Pons (tissue), 1 donor: ENCODE measurements at regions not wholly inside any gene's neighbourhood (a gene's known extent, or its start where the extent isn't known, plus 50 kb on each side); places are given as distances from the start of the nearest gene placed in this dataset.
"Not testable (repeated sequence)": the region's sequence is repeated elsewhere in the genome, so short reads cannot be mapped to it uniquely, and the experiment has no call there.

ENCODE experiments used
- DNase-seq: peaks from one replicate; pipeline ENCODE4 v3.0.0-alpha.2; 2016; ENCODE audit warnings: low spot score

GRCh38 chr12:46572644-46573346 lies 200.2 kb upstream of the SLC38A2 start:
- no peak for DNase-seq

- no peak for DNase-seq
Measured at GRCh38 chr12:46571608-46572007, 199.0 kb upstream of the SLC38A2 start.

GRCh38 chr12:46569826-46570439 lies 197.4 kb upstream of the SLC38A2 start:
- no peak for DNase-seq

GRCh38 chr12:46567667-46568066 lies 195.1 kb upstream of the SLC38A2 start:
- DNase-seq: no peak

- peak; percentile 7 for DNase-seq
Measured at GRCh38 chr12:46562625-46563225, 190.2 kb upstream of the SLC38A2 start.

GRCh38 chr12:46561769-46562624 lies 189.4 kb upstream of the SLC38A2 start:
- DNase-seq: not testable (repeated sequence)

GRCh38 chr12:46560874-46561273 lies 188.3 kb upstream of the SLC38A2 start:
- no peak for DNase-seq

GRCh38 chr12:46560089-46560488 lies 187.5 kb upstream of the SLC38A2 start:
- DNase-seq: no peak

GRCh38 chr12:46559311-46559710 lies 186.7 kb upstream of the SLC38A2 start:
- DNase-seq: no peak

GRCh38 chr12:46558677-46559076 lies 186.1 kb upstream of the SLC38A2 start:
- DNase-seq: no peak

- DNase-seq: no peak
Measured at GRCh38 chr12:46557539-46558373, 185.2 kb upstream of the SLC38A2 start.

GRCh38 chr12:46556819-46557524 lies 184.4 kb upstream of the SLC38A2 start:
- no peak for DNase-seq

GRCh38 chr12:46556105-46556559 lies 183.6 kb upstream of the SLC38A2 start:
- no peak for DNase-seq

- DNase-seq: no peak
Measured at GRCh38 chr12:46555406-46555852, 182.9 kb upstream of the SLC38A2 start.

- DNase-seq: no peak
Measured at GRCh38 chr12:46554460-46554859, 181.9 kb upstream of the SLC38A2 start.

GRCh38 chr12:46553911-46554310 lies 181.3 kb upstream of the SLC38A2 start:
- DNase-seq: no peak

- no peak for DNase-seq
Measured at GRCh38 chr12:46553266-46553665, 180.7 kb upstream of the SLC38A2 start.

GRCh38 chr12:46550266-46550879 lies 177.8 kb upstream of the SLC38A2 start:
- no peak for DNase-seq

GRCh38 chr12:46549527-46550265 lies 177.1 kb upstream of the SLC38A2 start:
- no peak for DNase-seq
